ENCODE measurements at regions not wholly inside any gene's neighbourhood (a gene's known extent, or its start where the extent isn't known, plus 50 kb on each side); places are given as distances from the start of the nearest gene placed in this dataset.
A peak's percentile ranks its signal among the peaks of the same experiment; 100 is the strongest.

- H3K9me3 ChIP-seq (ENCODE audit: control insufficient read depth, low read length): no peaks in the 10 kb centered on the region
- H3K4me3 ChIP-seq (ENCODE audit: low read length): no peak overlapping the region
- no peaks in the 10 kb centered on the region for H3K36me3 ChIP-seq (ENCODE audit: control insufficient read depth, insufficient read depth, low read length, severe bottlenecking)
- no peak overlapping the region for H3K9ac ChIP-seq (ENCODE audit: low read length)
- DNase-seq (ENCODE audit: low read depth): no peak
- H3K27me3 ChIP-seq (replicated peaks; ENCODE audit: control insufficient read depth, insufficient read depth, low read length): no peaks in the 10 kb centered on the region
- peaks cover 31% of the 10 kb centered on the region for H3K4me1 ChIP-seq (ENCODE audit: control insufficient read depth, insufficient read depth, low read length)
These were observed 106.5 kb downstream of the HFE start for GRCh38 chr6:26193467-26194328.

GRCh38 chr6:26194329-26194701, 107.1 kb downstream of the HFE start:
- H3K4me3 ChIP-seq (ENCODE audit: low read length): no peak overlapping the region
- DNase-seq (ENCODE audit: low read depth): no peak
- peak overlapping the region; percentile 83 for H3K9ac ChIP-seq (ENCODE audit: low read length)
- no peaks in the 10 kb centered on the region for H3K9me3 ChIP-seq (ENCODE audit: control insufficient read depth, low read length)
- no peaks in the 10 kb centered on the region for H3K36me3 ChIP-seq (ENCODE audit: control insufficient read depth, insufficient read depth, low read length, severe bottlenecking)
- H3K4me1 ChIP-seq (ENCODE audit: control insufficient read depth, insufficient read depth, low read length): peaks cover 30% of the 10 kb centered on the region
- no peaks in the 10 kb centered on the region for H3K27me3 ChIP-seq (replicated peaks; ENCODE audit: control insufficient read depth, insufficient read depth, low read length)

GRCh38 chr6:26194816-26195375, 107.7 kb downstream of the HFE start:
- Histone ChIP-seq H3K9me3 (ENCODE audit: control insufficient read depth, low read length) (no peaks in the 10 kb centered on the region), H3K36me3 (ENCODE audit: control insufficient read depth, insufficient read depth, low read length, severe bottlenecking) (no peaks in the 10 kb centered on the region), H3K4me1 (ENCODE audit: control insufficient read depth, insufficient read depth, low read length) (peaks cover 36% of the 10 kb centered on the region), H3K27me3 (replicated peaks; ENCODE audit: control insufficient read depth, insufficient read depth, low read length) (no peaks in the 10 kb centered on the region), H3K4me3 (ENCODE audit: low read length) (peak overlapping the region; percentile 83), H3K9ac (ENCODE audit: low read length) (peak overlapping the region; percentile 83)
- peak; percentile 31 for DNase-seq (ENCODE audit: low read depth)

DNA sequence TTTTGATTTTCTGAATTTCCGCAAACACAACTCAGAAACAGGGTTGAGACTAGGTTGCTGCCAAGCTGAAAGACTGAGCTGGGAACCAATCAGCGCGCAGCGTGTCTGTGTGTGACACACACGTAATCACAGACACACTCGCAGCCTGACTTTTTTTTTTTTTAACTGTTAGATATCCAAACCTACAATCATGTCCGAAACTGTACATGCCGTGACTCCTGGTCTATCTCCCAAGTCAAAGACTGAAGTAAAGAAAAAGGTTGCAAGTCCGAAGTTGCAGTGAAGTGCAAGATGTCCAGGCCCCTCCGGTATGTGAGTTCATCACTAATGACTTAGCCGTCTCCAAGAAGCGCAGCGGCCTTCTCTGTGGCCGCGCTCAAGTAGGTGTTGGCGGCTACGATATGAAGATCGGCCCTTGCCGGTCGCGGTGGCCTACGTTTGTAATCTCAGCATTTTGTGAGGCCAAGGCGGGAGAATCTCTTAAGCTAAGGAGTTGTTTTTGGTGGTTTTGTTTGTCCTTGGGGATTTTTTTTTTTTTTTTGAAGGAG, 108.2 kb downstream of the HFE start:
- H3K4me3 ChIP-seq (ENCODE audit: low read length): peak overlapping the region; percentile 83
- H3K27me3 ChIP-seq (replicated peaks; ENCODE audit: control insufficient read depth, insufficient read depth, low read length): no peaks in the 10 kb centered on the region
- peak overlapping the region; percentile 83 for H3K9ac ChIP-seq (ENCODE audit: low read length)
- no peaks in the 10 kb centered on the region for H3K36me3 ChIP-seq (ENCODE audit: control insufficient read depth, insufficient read depth, low read length, severe bottlenecking)
- H3K9me3 ChIP-seq (ENCODE audit: control insufficient read depth, low read length): no peaks in the 10 kb centered on the region
- DNase-seq (ENCODE audit: low read depth): peak; percentile 97
- H3K4me1 ChIP-seq (ENCODE audit: control insufficient read depth, insufficient read depth, low read length): peaks cover 41% of the 10 kb centered on the region

DNA sequence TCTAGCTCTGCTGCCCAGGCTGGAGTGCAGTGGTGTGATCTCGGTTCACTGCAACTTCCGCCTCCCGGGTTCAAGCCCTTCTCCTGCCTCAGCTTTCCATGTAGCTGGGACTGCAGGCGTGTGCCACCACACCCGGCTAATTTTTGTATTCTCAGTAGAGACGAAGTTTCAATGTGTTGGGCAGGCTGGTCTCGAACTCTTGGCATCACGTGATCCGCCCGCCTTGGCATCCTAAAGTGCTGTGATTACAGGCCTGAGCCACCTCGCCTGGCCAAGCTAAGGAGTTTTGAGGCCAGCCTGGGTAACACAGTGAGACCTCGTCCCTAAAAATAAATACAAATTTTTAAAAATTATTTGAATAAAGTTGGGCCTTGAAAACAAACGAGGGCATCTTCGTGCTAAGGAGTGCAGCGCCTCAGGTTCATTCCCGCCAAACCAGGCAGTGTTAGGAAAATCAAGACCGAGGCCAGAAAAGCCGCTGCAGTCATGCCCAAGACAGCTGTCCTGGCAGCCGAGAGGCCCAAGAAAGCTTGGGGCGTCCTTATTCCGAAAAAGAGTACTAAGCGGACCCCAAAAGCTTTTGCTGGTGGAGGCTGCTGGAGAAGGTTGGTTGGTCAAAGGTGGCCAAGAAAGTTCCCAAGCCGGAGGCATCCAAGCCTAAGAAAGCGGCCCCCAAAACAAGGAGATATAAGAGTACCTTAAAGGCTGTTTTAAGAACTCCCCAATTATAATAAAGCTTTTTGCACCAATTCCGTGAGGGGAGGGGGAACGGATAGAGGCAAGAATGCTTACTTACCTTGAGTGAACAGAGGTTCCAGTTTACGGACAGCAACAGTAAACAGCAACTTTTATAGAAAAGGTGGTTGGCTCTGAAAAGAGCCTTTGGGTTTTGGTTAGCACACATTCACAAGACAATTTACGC, 109.0 kb downstream of the HFE start:
- Histone ChIP-seq H3K36me3 (ENCODE audit: control insufficient read depth, insufficient read depth, low read length, severe bottlenecking) (no peaks in the 10 kb centered on the region), H3K27me3 (replicated peaks; ENCODE audit: control insufficient read depth, insufficient read depth, low read length) (no peaks in the 10 kb centered on the region), H3K9me3 (ENCODE audit: control insufficient read depth, low read length) (no peaks in the 10 kb centered on the region), H3K4me1 (ENCODE audit: control insufficient read depth, insufficient read depth, low read length) (peaks cover 42% of the 10 kb centered on the region), H3K4me3 (ENCODE audit: low read length) (peak overlapping the region; percentile 83), H3K9ac (ENCODE audit: low read length) (peak overlapping the region; percentile 83)
- DNase-seq (ENCODE audit: low read depth): peak; percentile 47

DNA sequence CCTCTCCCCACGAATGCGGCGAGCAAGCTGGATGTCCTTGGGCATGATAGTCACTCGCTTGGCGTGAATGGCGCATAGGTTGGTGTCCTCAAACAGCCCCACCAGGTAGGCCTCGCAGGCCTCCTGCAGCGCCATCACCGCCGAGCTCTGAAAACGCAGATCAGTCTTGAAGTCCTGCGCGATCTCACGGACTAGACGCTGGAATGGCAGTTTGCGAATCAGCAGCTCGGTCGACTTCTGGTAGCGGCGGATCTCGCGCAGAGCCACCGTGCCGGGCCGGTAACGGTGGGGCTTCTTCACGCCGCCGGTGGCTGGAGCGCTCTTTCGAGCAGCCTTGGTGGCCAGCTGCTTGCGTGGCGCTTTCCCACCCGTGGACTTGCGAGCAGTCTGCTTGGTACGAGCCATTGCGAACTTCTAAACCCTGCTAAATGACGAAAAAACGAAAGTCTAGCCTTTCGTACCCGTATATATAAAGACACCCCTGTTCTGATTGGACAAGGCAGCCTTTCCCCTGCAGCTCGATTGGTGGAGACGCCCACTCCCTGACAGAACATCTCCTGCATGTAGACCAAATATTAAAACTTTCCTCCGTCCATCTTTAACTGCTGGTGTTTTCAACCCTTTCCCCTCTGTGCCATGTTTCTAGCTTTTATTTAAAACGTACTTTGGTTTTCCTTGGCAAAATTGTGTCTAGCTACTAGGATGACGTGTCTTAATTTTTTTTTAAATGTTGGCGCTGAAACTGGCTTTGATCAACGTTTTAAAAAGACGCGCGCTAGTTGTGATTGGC, 109.8 kb downstream of the HFE start:
- Histone ChIP-seq H3K36me3 (ENCODE audit: control insufficient read depth, insufficient read depth, low read length, severe bottlenecking) (no peaks in the 10 kb centered on the region), H3K4me1 (ENCODE audit: control insufficient read depth, insufficient read depth, low read length) (peaks cover 42% of the 10 kb centered on the region), H3K4me3 (ENCODE audit: low read length) (peak overlapping the region; percentile 83), H3K27me3 (replicated peaks; ENCODE audit: control insufficient read depth, insufficient read depth, low read length) (no peaks in the 10 kb centered on the region), H3K9me3 (ENCODE audit: control insufficient read depth, low read length) (no peaks in the 10 kb centered on the region), H3K9ac (ENCODE audit: low read length) (peak overlapping the region; percentile 83)
- DNase-seq (ENCODE audit: low read depth): peak; percentile 93

DNA sequence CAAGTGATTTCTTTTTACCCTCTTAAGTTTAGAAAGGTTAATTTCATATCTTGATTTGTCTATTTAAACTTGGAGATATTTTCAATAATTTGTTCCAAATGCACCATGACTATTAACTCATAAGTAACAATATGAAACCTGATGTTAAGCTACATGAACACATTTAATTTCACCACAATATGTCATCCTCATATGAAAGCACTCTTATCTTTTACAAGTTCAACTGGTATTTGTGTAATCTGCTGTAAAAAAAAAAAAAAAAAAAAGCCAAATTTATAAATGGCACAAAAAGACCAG, 110.4 kb downstream of the HFE start:
- no peak for DNase-seq (ENCODE audit: low read depth)
- Histone ChIP-seq H3K4me1 (ENCODE audit: control insufficient read depth, insufficient read depth, low read length) (peaks cover 42% of the 10 kb centered on the region), H3K9me3 (ENCODE audit: control insufficient read depth, low read length) (no peaks in the 10 kb centered on the region), H3K4me3 (ENCODE audit: low read length) (peak overlapping the region; percentile 83), H3K27me3 (replicated peaks; ENCODE audit: control insufficient read depth, insufficient read depth, low read length) (no peaks in the 10 kb centered on the region), H3K36me3 (ENCODE audit: control insufficient read depth, insufficient read depth, low read length, severe bottlenecking) (no peaks in the 10 kb centered on the region), H3K9ac (ENCODE audit: low read length) (peak overlapping the region; percentile 61)

- Histone ChIP-seq H3K9ac (ENCODE audit: low read length) (peak overlapping the region; percentile 61), H3K9me3 (ENCODE audit: control insufficient read depth, low read length) (no peaks in the 10 kb centered on the region), H3K27me3 (replicated peaks; ENCODE audit: control insufficient read depth, insufficient read depth, low read length) (no peaks in the 10 kb centered on the region), H3K4me1 (ENCODE audit: control insufficient read depth, insufficient read depth, low read length) (peaks cover 42% of the 10 kb centered on the region), H3K4me3 (ENCODE audit: low read length) (peak overlapping the region; percentile 83), H3K36me3 (ENCODE audit: control insufficient read depth, insufficient read depth, low read length, severe bottlenecking) (no peaks in the 10 kb centered on the region)
- DNase-seq (ENCODE audit: low read depth): peak; percentile 58
These were observed 110.9 kb downstream of the HFE start for GRCh38 chr6:26197933-26198721.

- H3K36me3 ChIP-seq (ENCODE audit: control insufficient read depth, insufficient read depth, low read length, severe bottlenecking): no peaks in the 10 kb centered on the region
- no peaks in the 10 kb centered on the region for H3K27me3 ChIP-seq (replicated peaks; ENCODE audit: control insufficient read depth, insufficient read depth, low read length)
- H3K9ac ChIP-seq (ENCODE audit: low read length): peak overlapping the region; percentile 61
- peaks cover 42% of the 10 kb centered on the region for H3K4me1 ChIP-seq (ENCODE audit: control insufficient read depth, insufficient read depth, low read length)
- H3K9me3 ChIP-seq (ENCODE audit: control insufficient read depth, low read length): no peaks in the 10 kb centered on the region
- H3K4me3 ChIP-seq (ENCODE audit: low read length): peak overlapping the region; percentile 83
- DNase-seq (ENCODE audit: low read depth): no peak
These were observed 111.5 kb downstream of the HFE start for GRCh38 chr6:26198722-26199056.

DNA sequence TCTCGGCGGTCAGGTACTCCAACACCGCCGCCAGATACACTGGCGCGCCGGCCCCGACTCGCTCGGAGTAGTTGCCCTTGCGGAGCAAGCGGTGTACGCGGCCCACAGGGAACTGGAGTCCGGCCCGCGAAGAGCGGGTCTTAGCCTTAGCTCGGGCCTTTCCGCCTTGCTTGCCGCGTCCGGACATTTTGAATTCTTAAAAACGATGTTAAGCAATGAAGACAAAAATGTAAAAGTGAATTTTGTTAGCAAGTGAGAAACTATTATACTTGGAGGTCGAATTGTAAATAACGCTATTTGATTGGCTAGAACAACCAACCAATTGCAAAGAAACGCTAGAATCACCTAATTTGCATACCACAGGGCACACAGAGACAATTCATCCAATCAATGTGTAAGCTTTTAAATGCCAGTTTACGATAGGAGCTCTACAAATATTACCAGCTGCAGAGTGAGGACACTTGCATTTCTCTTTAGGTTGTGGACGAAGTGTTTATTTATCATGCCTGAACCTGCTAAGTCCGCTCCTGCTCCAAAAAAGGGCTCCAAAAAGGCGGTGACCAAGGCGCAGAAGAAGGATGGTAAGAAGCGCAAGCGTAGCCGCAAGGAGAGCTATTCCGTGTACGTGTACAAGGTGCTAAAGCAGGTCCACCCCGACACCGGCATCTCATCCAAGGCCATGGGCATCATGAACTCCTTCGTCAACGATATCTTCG, 112.0 kb downstream of the HFE start:
- DNase-seq (ENCODE audit: low read depth): peak; percentile 95
- no peaks in the 10 kb centered on the region for H3K27me3 ChIP-seq (replicated peaks; ENCODE audit: control insufficient read depth, insufficient read depth, low read length)
- H3K4me1 ChIP-seq (ENCODE audit: control insufficient read depth, insufficient read depth, low read length): peaks cover 46% of the 10 kb centered on the region
- H3K9me3 ChIP-seq (ENCODE audit: control insufficient read depth, low read length): no peaks in the 10 kb centered on the region
- H3K36me3 ChIP-seq (ENCODE audit: control insufficient read depth, insufficient read depth, low read length, severe bottlenecking): no peaks in the 10 kb centered on the region
- H3K4me3 ChIP-seq (ENCODE audit: low read length): peak overlapping the region; percentile 83
- peak overlapping the region; percentile 61 for H3K9ac ChIP-seq (ENCODE audit: low read length)
